Prostate gland (tissue), 2 donors: ENCODE measurements at regions not wholly inside any gene's neighbourhood (a gene's known extent, or its start where the extent isn't known, plus 50 kb on each side); places are given as distances from the start of the nearest gene placed in this dataset.

ENCODE experiments used
- DNase-seq: peaks from one replicate; pipeline ENCODE4 v3.0.0-alpha.2; 2019; ENCODE audit warnings: low spot score
- H3K27ac ChIP-seq, 2 donors: fragments of 200-600 bp; sonication (generic); 2 replicates each; pipeline ENCODE4 v1.5.1; 2017 to 2019
- H3K27me3 ChIP-seq: fragments of 200-600 bp; sonication (generic); replicated peaks from 2 replicates; pipeline ENCODE4 v1.5.1; 2019; ENCODE audit not compliant: insufficient read depth
- H3K36me3 ChIP-seq, 2 donors: fragments of 200-600 bp; sonication (generic); 1 replicate in 1 of 2; 2 replicates in 1 of 2; pipeline versions ENCODE4 v1.5.1 to v1.8.1; 2017 to 2019
- H3K4me1 ChIP-seq: fragments of 200-600 bp; sonication (generic); replicated peaks from 2 replicates; pipeline ENCODE4 v1.5.1; 2019
- H3K4me3 ChIP-seq, 2 donors: fragments of 200-600 bp; sonication (generic); 2 replicates each; pipeline ENCODE4 v1.5.1; 2017 to 2019
- H3K9me3 ChIP-seq: fragments of 200-600 bp; sonication (generic); 2 replicates; pipeline ENCODE4 v1.5.1; 2017
- CTCF ChIP-seq, 4 experiments: fragments of 200-600 bp in 2 of 4; fragments of 450-650 bp in 2 of 4; sonication (generic) in 2 of 4; IDR thresholded peaks; 1 replicate in 3 of 4; 2 replicates in 1 of 4; pipeline ENCODE4 v1.5.1; 2016 to 2019; ENCODE audit warnings: antibody characterized with exemption in 4 of 4, mild to moderate bottlenecking in 2 of 4, moderate library complexity in 2 of 4
- POLR2A ChIP-seq: fragments of 450-650 bp; IDR thresholded peaks from one replicate; pipeline ENCODE4 v1.6.1; 2016; ENCODE audit warnings: antibody characterized with exemption, mild to moderate bottlenecking
- POLR2AphosphoS5 ChIP-seq: sonication (generic); formaldehyde crosslinking; IDR thresholded peaks from one replicate; pipeline ENCODE4 v1.6.1; 2017; ENCODE audit warnings: antibody characterized with exemption
- WGBS: methylation state at CpG from one replicate; pipeline ENCODE4 v1.1.5; 2018; 5-methylcytosine and 5-hydroxymethylcytosine counted together
- intact Hi-C: fragments of 100-400 bp; cut with DNase I; formaldehyde crosslinking; loops from one replicate; pipeline ENCODE4 v1.14.2; 2022

- intact Hi-C loops, result no loop called here
- Histone ChIP-seq H3K9me3 (no peaks in the 10 kb centered on the region), H3K27ac (no peak overlapping the region), H3K4me1 (no peaks in the 10 kb centered on the region), H3K27me3 (peaks cover 11% of the 10 kb centered on the region), H3K36me3 (no peaks in the 10 kb centered on the region), H3K4me3 (no peak overlapping the region)
- 81% methylated on average over 5 of the region's 5 CpGs for WGBS
- no peak for TF ChIP-seq POLR2A
- TF ChIP-seq CTCF (IDR thresholded peaks at IDR 0.05), result no peak
- no peak for TF ChIP-seq POLR2AphosphoS5
- DNase-seq, result no peak
These were observed 288.5 kb upstream of the POU3F1 start for GRCh38 chr1:38334930-38335592.

GRCh38 chr1:38332649-38333310 lies 286.2 kb upstream of the POU3F1 start:
- intact Hi-C loops, result no loop called here

GRCh38 chr1:38331496-38332210 lies 285.1 kb upstream of the POU3F1 start:
- no peak for TF ChIP-seq POLR2A
- TF ChIP-seq CTCF (IDR thresholded peaks at IDR 0.05), result no peak
- TF ChIP-seq POLR2AphosphoS5, result no peak
- 45% methylated on average over 2 of the region's 2 CpGs for WGBS
- no peaks in the 10 kb centered on the region for H3K9me3 ChIP-seq
- peaks cover 10% of the 10 kb centered on the region for H3K27me3 ChIP-seq
- H3K27ac ChIP-seq, result no peak overlapping the region
- H3K4me1 ChIP-seq, result no peaks in the 10 kb centered on the region
- no peak for DNase-seq
- intact Hi-C loops, result no loop called here
- no peaks in the 10 kb centered on the region for H3K36me3 ChIP-seq
- no peak overlapping the region for H3K4me3 ChIP-seq

More at GRCh38 chr1:38332649-38333310, 286.2 kb upstream of the POU3F1 start:
- Histone ChIP-seq H3K27ac (no peak overlapping the region), H3K4me3 (no peak overlapping the region), H3K27me3 (peaks cover 11% of the 10 kb centered on the region), H3K4me1 (no peaks in the 10 kb centered on the region), H3K36me3 (no peaks in the 10 kb centered on the region), H3K9me3 (no peaks in the 10 kb centered on the region)
- TF ChIP-seq CTCF (IDR thresholded peaks at IDR 0.05), result no peak
- DNase-seq, result no peak
- 78% methylated on average over 7 of the region's 7 CpGs for WGBS

- no peak for TF ChIP-seq POLR2A
- TF ChIP-seq POLR2AphosphoS5, result no peak
- no peak for TF ChIP-seq CTCF (IDR thresholded peaks at IDR 0.05)
- DNase-seq, result no peak
- H3K36me3 ChIP-seq, result no peaks in the 10 kb centered on the region
- WGBS, result 71% methylated on average over 5 of the region's 5 CpGs
- no peaks in the 10 kb centered on the region for H3K4me1 ChIP-seq
- no peak overlapping the region for H3K4me3 ChIP-seq
- no peak overlapping the region for H3K27ac ChIP-seq
- H3K27me3 ChIP-seq, result peaks cover 5% of the 10 kb centered on the region
- intact Hi-C loops, result no loop called here
- no peaks in the 10 kb centered on the region for H3K9me3 ChIP-seq
These were observed 284.2 kb upstream of the POU3F1 start for GRCh38 chr1:38330799-38331198.
